ENCODE measurements at regions not wholly inside any gene's neighbourhood (a gene's known extent, or its start where the extent isn't known, plus 50 kb on each side); places are given as distances from the start of the nearest gene placed in this dataset.

DNA sequence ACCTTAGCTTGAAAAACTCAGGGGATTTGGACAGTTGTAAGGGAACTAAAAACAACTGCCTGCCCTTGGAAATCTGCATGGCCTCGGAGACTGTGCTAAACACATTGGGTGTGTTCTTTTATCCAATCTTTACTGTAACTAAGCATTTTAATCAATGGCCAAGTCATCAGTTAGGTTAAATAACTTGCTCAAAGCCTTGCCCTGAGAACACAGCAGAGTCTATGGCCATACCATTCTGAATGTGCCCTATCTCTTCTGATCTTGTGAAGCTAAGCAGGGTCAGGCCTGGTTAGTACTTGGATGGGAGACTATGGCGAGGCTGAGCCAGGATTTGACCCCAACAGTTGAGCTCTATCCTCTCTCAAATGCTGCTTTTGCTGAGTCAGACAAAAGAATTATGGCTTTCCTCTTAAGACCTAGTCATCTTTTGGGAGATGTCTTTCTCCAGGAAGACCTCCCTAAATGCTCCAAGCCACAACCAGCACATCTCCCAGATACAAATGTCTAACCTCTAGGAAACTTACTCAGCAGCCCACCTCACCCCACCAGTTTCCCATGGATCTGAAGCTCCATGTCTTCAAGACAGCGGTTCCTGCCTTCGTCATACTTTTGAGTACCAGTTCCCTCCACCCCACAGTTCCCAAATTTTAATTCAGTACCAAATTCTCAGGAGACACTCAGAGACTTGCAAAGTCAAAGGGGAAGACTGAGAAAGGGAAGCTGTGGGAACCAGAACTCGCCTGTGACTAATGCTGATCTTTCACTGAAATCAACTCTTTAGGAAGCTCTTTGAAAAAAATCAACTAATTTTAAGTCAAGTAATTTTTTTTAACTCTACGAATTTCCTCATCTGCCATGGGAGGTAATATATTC is 336.1 kb downstream of the MAF start:
- no peak for DNase-seq (ENCODE audit: low read depth)

DNA sequence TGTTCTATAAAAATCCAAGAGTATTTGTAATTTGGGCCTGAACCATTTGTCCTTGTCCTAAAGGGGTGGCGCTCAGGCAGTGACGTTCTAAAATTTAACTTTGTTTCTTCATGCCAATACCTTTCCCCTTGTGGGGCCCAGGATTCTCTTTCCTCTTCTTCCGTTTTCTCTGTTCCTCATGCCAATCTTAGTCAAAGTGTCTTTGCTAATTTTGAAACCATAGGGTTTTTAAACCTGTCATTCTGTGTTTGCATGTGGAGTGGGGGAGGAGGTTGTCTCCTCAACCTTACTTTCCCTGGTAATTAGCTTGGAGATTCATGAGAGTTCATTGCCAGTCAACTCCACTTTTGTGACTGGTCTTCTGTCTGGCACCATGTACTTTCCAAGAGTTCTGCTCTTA is 337.1 kb downstream of the MAF start:
- DNase-seq (ENCODE audit: low read depth), result no peak
